ENCODE measurements at regions not wholly inside any gene's neighbourhood (a gene's known extent, or its start where the extent isn't known, plus 50 kb on each side); places are given as distances from the start of the nearest gene placed in this dataset.

- DNase-seq (ENCODE audit: low read depth), result no peak
Measured at GRCh38 chr6:147078106-147078505, 126.1 kb upstream of the STXBP5 start.

DNA sequence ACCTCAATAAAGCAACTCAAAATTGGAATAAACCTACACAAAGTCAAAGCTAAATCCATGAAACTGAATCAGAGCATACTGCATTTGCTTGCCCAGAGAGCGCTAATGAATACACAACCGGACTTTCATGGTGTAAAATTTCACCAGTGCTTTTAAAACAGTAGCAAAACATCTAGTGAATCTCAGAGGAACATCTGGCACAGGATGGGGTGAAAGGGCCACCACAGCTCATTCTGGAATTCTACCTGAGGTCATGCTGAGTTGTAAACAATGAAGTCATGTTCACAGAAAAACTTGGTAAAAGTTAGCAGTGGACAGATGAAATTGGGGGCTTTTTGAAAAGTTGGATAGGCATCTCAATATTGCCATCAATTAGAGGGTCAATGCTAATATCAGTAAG is 125.6 kb upstream of the STXBP5 start:
- DNase-seq (ENCODE audit: low read depth), result no peak

DNA sequence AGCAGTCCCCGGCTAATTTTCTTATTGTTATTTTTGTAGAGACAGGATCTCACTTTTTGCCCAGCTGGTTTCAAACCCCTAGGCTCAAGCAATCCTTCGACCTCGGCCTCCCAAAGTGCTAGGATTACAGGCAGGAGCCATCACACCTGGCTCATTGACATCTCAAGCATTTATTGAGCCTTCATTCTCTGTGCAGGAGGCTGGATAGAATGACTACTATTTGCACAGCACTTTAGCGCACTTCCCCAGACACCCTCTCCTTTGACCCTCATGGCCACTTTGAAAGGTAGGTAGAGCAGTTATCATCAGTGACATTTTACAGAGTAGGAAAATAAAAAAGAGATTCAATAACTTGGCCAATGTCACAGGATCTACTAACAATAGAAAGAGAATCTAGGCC is 124.0 kb upstream of the STXBP5 start:
- no peak for DNase-seq (ENCODE audit: low read depth)

DNA sequence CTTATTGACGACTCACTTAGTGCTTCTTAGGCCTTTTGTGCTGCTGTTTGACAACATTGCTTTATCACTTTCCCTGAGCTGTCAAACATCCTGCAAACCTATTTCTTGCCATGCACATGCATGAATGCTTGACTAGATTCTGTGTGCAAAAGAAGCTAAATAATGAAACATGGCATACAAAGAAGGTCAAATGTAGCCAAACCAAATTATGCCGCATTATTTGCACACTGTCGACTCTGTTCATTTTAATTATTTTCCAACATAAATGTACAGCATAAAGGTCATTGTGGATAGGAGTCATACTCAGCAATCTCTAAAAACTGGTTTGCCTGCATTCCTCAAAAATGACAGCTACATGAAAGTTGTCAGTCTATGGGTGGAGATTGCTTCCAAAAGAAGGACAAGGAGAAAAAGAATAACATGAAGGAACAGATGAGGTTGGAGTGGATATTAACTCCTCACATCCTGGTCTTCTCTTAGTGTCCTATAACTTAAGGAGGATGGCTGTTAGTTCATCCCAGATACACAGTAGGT is 123.1 kb upstream of the STXBP5 start:
- no peak for DNase-seq (ENCODE audit: low read depth)

DNA sequence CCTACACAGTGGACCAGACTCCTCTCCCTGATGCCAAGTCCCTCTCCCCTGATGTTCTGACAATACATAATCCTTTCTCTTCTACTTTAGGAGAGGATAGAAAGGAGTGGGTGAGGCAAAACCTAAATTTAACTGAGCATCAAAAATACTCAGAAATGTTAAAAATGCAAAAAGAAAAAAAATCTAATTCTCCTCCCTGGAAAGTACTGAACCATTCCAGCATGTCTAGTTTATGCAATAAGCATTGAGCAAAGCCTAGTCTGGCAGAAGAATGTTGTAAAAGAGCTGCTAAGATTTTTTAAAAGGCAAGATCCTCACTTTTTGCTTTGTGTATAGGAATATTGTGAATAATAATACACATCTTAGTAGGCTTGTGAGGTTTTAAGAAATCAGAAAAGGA is 116.6 kb upstream of the STXBP5 start:
- peak; percentile 58 for DNase-seq (ENCODE audit: low read depth)

- no peak for DNase-seq (ENCODE audit: low read depth)
Measured at GRCh38 chr6:147088861-147089260, 115.4 kb upstream of the STXBP5 start.

DNA sequence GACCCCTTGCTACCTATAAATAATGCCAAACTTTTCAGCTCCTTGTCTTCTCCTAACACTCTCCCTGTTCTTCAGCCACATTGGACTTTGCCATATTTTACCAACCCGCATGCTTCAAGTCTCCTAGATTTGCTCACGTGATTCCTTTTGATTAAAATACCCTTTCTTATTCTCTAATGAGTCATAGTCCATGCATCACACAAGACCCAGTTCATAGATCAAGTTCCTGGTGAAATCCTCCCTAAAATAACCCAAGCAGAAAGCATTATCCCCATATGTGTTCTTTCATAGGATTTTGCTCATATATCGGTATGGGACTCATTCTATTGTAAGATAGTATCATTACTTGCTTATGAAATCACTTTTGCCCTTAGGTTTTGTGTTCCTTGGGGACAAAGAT is 108.9 kb upstream of the STXBP5 start:
- no peak for DNase-seq (ENCODE audit: low read depth)

GRCh38 chr6:147099974-147100373 is 104.2 kb upstream of the STXBP5 start:
- DNase-seq (ENCODE audit: low read depth), result peak; percentile 54

DNA sequence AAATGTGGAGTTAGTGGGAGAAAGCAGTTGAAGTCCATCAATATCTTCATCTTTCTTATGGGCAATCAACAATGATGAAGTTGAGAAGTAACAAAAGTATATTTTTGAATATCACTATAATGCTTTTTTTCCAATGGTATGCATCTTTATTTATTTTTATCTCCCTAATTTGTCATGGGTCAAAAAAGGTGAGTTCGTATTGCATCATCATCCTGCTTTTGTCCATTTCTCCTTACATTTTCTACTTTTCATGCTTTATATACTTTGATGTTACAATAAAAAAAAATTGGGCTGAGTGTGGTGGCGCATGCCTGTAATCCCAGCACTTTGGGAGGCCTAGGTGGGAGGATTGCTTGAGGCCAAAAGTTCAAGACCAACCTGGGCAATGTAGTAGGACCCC is 101.2 kb upstream of the STXBP5 start:
- no peak for DNase-seq (ENCODE audit: low read depth)

GRCh38 chr6:147103694-147104093 is 100.5 kb upstream of the STXBP5 start:
- no peak for DNase-seq (ENCODE audit: low read depth)

GRCh38 chr6:147105786-147106185 is 98.4 kb upstream of the STXBP5 start:
- no peak for DNase-seq (ENCODE audit: low read depth)

GRCh38 chr6:147106759-147107401 is 97.3 kb upstream of the STXBP5 start:
- peak; percentile 40 for DNase-seq (ENCODE audit: low read depth)

- no peak for DNase-seq (ENCODE audit: low read depth)
Measured at GRCh38 chr6:147108259-147108910, 95.8 kb upstream of the STXBP5 start.

DNA sequence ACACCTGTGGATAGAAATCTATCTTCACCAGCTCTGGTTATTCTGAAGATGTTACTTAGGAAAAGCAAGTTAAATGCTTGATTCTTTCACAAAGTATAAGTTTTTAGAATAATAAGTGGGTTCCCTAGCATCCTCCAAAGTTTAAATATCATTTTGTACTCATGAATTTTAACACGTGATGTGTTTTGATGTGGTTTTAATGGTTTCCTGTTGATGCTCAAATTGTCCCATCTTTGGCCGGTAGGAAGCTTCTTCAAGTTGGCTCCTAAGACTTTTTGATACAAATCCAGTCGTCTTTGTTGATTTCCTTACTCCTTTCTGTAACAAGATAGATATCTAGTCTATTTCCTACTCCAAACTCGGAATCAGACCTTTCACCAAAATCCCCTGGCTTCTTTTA is 94.5 kb upstream of the STXBP5 start:
- no peak for DNase-seq (ENCODE audit: low read depth)

DNA sequence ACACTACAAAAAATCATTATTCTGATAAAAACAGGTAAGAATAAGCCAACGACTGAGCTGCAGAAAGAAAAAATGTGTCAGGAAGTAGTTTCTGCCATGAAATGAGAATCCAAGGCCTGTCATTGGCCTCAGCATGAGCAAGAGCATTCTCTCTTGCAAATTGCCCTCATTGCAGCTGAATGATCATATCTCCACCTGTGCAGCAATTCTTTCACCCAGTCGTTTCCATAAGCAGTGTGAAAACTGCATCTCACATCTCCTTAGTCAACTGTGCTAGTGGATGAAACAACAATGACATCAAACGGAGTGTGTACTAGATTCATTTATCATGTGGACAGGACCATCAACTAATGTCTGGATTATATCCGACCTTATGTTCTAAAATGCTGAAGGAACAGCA is 88.2 kb upstream of the STXBP5 start:
- DNase-seq (ENCODE audit: low read depth), result no peak

GRCh38 chr6:147117011-147117410 is 87.2 kb upstream of the STXBP5 start:
- DNase-seq (ENCODE audit: low read depth), result no peak

GRCh38 chr6:147117580-147117979 is 86.6 kb upstream of the STXBP5 start:
- peak; percentile 55 for DNase-seq (ENCODE audit: low read depth)

DNA sequence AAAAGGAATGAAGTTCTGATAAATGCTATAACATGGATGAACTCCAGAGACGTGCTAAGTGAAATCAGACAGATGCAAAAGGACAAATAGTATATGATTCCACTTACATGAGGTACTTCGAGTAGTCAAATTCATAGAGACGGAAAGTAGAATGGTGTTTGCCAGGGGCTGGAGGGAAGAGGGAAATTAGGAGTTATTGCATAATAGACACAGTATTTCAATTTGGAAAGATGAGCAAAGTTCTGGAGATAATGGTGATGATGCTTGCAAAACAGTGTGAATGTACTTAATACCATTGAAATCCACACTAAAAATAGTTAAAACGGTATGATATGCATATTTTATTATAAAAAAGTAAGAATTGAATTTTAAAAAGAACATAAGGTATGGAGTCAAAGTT is 84.9 kb upstream of the STXBP5 start:
- no peak for DNase-seq (ENCODE audit: low read depth)

DNA sequence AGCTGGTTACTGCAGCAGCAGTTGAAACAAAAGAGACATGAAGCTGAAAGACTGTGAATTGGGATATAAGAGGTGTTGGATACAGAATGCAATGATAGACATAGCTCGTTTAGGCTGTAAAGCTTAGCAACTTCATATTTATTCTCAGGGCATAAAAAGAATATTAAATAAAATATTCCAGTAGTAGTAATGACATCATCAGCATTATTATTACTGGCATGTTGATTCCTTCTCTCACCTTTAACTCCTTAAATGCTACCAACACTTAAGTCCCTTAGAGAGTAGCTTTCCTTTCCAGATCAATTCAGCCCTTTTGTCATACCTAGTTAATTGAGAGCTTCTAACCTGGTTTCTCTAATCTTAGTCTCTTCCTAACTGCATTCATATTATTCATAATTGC is 81.4 kb upstream of the STXBP5 start:
- no peak for DNase-seq (ENCODE audit: low read depth)

DNA sequence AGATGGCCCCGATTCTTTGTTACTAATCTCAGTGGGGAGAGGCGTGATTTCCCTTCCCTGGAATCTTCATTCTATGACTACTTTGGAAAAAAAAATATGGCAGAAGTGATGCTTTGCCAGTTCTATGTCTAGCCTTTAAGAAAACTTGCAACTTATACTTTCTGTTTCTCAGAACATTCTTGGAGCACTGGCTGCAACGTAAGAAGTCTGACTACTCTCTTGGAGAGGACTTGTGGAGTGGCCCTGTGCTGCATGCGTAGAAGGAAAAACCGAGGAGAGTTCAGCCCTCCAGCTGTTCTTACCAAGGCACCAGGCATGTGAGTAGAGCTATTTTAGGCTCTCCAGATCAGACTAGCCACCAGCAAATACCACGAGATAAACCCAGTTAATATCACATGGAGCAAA is 77.6 kb upstream of the STXBP5 start:
- DNase-seq (ENCODE audit: low read depth), result no peak

GRCh38 chr6:147127587-147127986 is 76.6 kb upstream of the STXBP5 start:
- DNase-seq (ENCODE audit: low read depth), result no peak

GRCh38 chr6:147128056-147128455 is 76.2 kb upstream of the STXBP5 start:
- no peak for DNase-seq (ENCODE audit: low read depth)

- peak; percentile 50 for DNase-seq (ENCODE audit: low read depth)
Measured at GRCh38 chr6:147131532-147132128, 72.6 kb upstream of the STXBP5 start.

Measured in fibroblast of gingiva (primary cell).